GM12891 (cell line): ENCODE measurements at regions not wholly inside any gene's neighbourhood (a gene's known extent, or its start where the extent isn't known, plus 50 kb on each side); places are given as distances from the start of the nearest gene placed in this dataset.

Source experiments
- POLR2A ChIP-seq: IDR thresholded peaks from 2 replicates; pipeline ENCODE4 v1.6.1; 2011; ENCODE audit warnings: low read depth, low read length, control low read depth
- POLR2AphosphoS5 ChIP-seq: IDR thresholded peaks from 2 replicates; pipeline ENCODE4 v1.6.1; 2011; ENCODE audit warnings: low read depth, low read length, control low read depth
- TAF1 ChIP-seq: IDR thresholded peaks from 2 replicates; pipeline ENCODE4 v1.6.1; 2011; ENCODE audit warnings: low read depth, low read length, control low read depth

- TF ChIP-seq POLR2A (no peak), POLR2AphosphoS5 (no peak), TAF1 (no peak)
Measured at GRCh38 chr2:196481324-196481697, 158.2 kb upstream of the CCDC150 start.
